ENCODE measurements at regions not wholly inside any gene's neighbourhood (a gene's known extent, or its start where the extent isn't known, plus 50 kb on each side); places are given as distances from the start of the nearest gene placed in this dataset.

DNA sequence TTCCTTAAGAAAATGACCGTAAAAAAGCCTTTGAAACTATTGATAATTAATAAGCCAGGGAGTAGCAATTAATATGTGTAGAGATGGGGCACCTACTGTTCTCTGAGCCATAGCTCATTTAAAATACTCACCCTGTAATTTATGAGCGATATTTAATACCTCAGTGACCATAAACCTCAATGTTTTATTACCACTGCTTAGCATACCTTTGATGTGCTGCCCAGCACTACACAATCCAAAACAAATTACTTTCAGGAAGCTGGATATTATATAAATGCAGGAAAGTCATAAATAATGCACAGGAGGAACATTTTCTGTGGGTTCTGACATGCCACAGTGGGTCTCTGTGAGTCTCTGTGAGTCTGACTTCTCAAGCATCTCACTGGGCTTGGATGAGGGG is 166.1 kb upstream of the RPL34 start:
- no peaks in the 10 kb centered on the region for H3K9me3 ChIP-seq (replicated peaks; ENCODE audit: control insufficient read depth, insufficient read depth, low read length)
- DNase-seq (ENCODE audit: low read depth, low spot score): no peak
- H3K36me3 ChIP-seq (ENCODE audit: control insufficient read depth in 2 of 2, extremely low read depth in 1 of 2, insufficient read depth in 2 of 2, low read length in 2 of 2): no peaks in the 10 kb centered on the region
- H3K27me3 ChIP-seq (ENCODE audit: control insufficient read depth in 2 of 2, insufficient read depth in 2 of 2, low read length in 2 of 2): no peaks in the 10 kb centered on the region
- CTCF ChIA-PET: interaction anchor here (1.0 kb wide), 1 partner anchor 38 kb away, joined by 3 read pairs; no protein-coding TSS in a partner anchor
- no peak overlapping the region for H3K9ac ChIP-seq (replicated peaks; ENCODE audit: extremely low read depth, insufficient read depth, low read length)
- no peak overlapping the region for H2AFZ ChIP-seq (ENCODE audit: low read depth, low read length)
- intact Hi-C loops (cut with micrococcal nuclease): no loop called here
- POLR2A ChIA-PET: no interaction called here
- BruUV-seq (replicated peaks): no TSS peak
- dilution Hi-C loops (cut with MboI; ENCODE audit: extremely low pct_ligation_motif_present, low sequenced_read_pairs): no loop called here
- H3K27ac ChIP-seq (ENCODE audit: insufficient read depth, low read depth, low read length): no peak overlapping the region
- no peaks in the 10 kb centered on the region for H3K79me2 ChIP-seq (ENCODE audit: control insufficient read depth, insufficient read depth, low read length)
- no peaks in the 10 kb centered on the region for H4K20me1 ChIP-seq (replicated peaks; ENCODE audit: control insufficient read depth, extremely low read depth, insufficient read depth, low read length)
- FAIRE-seq: no peak
- H3K4me1 ChIP-seq (ENCODE audit: control insufficient read depth, extremely low read depth, insufficient read depth, low read length): no peaks in the 10 kb centered on the region
- H3K9me1 ChIP-seq (replicated peaks; ENCODE audit: control insufficient read depth, extremely low read depth, insufficient read depth, low read length): no peaks in the 10 kb centered on the region
- H3K4me3 ChIP-seq (replicated peaks in 1 of 3; ENCODE audit: insufficient read depth in 1 of 3, low read depth in 1 of 3, low read length in 3 of 3): no peak overlapping the region
- no peak for TF ChIP-seq JUN (IDR thresholded peaks at IDR 0.05; ENCODE audit: borderline replicate concordance, insufficient read depth, insufficient read length, low read depth)
- TF ChIP-seq MYC (IDR thresholded peaks at IDR 0.05; ENCODE audit: low read depth, low read length): no peak
- no peak for TF ChIP-seq GATA2 (IDR thresholded peaks at IDR 0.05; ENCODE audit: insufficient read depth, insufficient read length, low read depth, low read length)
- TF ChIP-seq, protein P1, sequence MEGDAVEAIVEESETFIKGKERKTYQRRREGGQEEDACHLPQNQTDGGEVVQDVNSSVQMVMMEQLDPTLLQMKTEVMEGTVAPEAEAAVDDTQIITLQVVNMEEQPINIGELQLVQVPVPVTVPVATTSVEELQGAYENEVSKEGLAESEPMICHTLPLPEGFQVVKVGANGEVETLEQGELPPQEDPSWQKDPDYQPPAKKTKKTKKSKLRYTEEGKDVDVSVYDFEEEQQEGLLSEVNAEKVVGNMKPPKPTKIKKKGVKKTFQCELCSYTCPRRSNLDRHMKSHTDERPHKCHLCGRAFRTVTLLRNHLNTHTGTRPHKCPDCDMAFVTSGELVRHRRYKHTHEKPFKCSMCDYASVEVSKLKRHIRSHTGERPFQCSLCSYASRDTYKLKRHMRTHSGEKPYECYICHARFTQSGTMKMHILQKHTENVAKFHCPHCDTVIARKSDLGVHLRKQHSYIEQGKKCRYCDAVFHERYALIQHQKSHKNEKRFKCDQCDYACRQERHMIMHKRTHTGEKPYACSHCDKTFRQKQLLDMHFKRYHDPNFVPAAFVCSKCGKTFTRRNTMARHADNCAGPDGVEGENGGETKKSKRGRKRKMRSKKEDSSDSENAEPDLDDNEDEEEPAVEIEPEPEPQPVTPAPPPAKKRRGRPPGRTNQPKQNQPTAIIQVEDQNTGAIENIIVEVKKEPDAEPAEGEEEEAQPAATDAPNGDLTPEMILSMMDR (IDR thresholded peaks at IDR 0.05; ENCODE audit: extremely low read depth in 1 of 2, insufficient read depth in 1 of 2, low read depth in 1 of 2, low read length in 2 of 2): no peak
- TF ChIP-seq, protein P2, sequence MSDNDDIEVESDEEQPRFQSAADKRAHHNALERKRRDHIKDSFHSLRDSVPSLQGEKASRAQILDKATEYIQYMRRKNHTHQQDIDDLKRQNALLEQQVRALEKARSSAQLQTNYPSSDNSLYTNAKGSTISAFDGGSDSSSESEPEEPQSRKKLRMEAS (IDR thresholded peaks at IDR 0.05; ENCODE audit: insufficient read depth, insufficient read length): no peak
- no peak overlapping the region for H3K4me2 ChIP-seq (ENCODE audit: insufficient read depth, low read length)

DNA sequence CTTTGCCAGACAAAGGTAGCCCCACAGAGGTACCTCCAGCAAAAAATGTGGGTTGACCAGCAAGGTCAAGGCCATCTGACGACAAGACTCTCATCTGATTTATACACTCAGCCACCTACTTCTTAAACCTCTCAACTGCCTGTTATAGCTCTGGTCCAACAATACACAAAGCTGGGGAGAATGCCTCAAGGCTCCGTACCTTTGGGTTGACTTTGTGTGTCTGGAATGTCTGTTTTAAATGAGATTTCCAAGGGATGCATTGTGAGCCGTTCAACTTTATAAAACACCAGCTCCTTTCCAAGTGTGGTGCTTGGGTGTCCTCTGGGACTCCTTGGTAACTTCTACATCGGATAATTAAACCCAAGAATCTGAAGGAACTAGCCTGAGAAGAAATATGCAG is 167.0 kb upstream of the RPL34 start:
- Histone ChIP-seq H3K27ac (ENCODE audit: insufficient read depth, low read depth, low read length) (no peak overlapping the region), H3K79me2 (ENCODE audit: control insufficient read depth, insufficient read depth, low read length) (no peaks in the 10 kb centered on the region), H3K9ac (replicated peaks; ENCODE audit: extremely low read depth, insufficient read depth, low read length) (no peak overlapping the region), H3K9me3 (replicated peaks; ENCODE audit: control insufficient read depth, insufficient read depth, low read length) (no peaks in the 10 kb centered on the region), H3K4me1 (ENCODE audit: control insufficient read depth, extremely low read depth, insufficient read depth, low read length) (no peaks in the 10 kb centered on the region), H2AFZ (ENCODE audit: low read depth, low read length) (no peak overlapping the region), H3K4me3 (replicated peaks in 1 of 3; ENCODE audit: insufficient read depth in 1 of 3, low read depth in 1 of 3, low read length in 3 of 3) (no peak overlapping the region), H3K9me1 (replicated peaks; ENCODE audit: control insufficient read depth, extremely low read depth, insufficient read depth, low read length) (no peaks in the 10 kb centered on the region), H3K36me3 (ENCODE audit: control insufficient read depth in 2 of 2, extremely low read depth in 1 of 2, insufficient read depth in 2 of 2, low read length in 2 of 2) (no peaks in the 10 kb centered on the region), H3K27me3 (ENCODE audit: control insufficient read depth in 2 of 2, insufficient read depth in 2 of 2, low read length in 2 of 2) (no peaks in the 10 kb centered on the region), H4K20me1 (replicated peaks; ENCODE audit: control insufficient read depth, extremely low read depth, insufficient read depth, low read length) (no peaks in the 10 kb centered on the region), H3K4me2 (ENCODE audit: insufficient read depth, low read length) (no peak overlapping the region)
- DNase-seq (ENCODE audit: low read depth, low spot score) (no peak), FAIRE-seq (no peak)
- TF ChIP-seq POLR2A (IDR thresholded peaks at IDR 0.05; ENCODE audit: low read depth, low read length): no peak
- no peak for TF ChIP-seq POLR2AphosphoS5 (IDR thresholded peaks at IDR 0.05; ENCODE audit: insufficient read depth, low read depth, low read length)
- TF ChIP-seq FOS (IDR thresholded peaks at IDR 0.05; ENCODE audit: borderline replicate concordance, insufficient read depth, low read length): no peak
- CTCF ChIA-PET: no interaction called here
- dilution Hi-C loops (cut with MboI; ENCODE audit: extremely low pct_ligation_motif_present, low sequenced_read_pairs) (no loop called here), intact Hi-C loops (cut with micrococcal nuclease) (no loop called here)
- no TSS peak for BruUV-seq (replicated peaks)
- POLR2A ChIA-PET: no interaction called here

Measured in endothelial cell of umbilical vein (primary cell).